ENCODE measurements at regions not wholly inside any gene's neighbourhood (a gene's known extent, or its start where the extent isn't known, plus 50 kb on each side); places are given as distances from the start of the nearest gene placed in this dataset.

DNA sequence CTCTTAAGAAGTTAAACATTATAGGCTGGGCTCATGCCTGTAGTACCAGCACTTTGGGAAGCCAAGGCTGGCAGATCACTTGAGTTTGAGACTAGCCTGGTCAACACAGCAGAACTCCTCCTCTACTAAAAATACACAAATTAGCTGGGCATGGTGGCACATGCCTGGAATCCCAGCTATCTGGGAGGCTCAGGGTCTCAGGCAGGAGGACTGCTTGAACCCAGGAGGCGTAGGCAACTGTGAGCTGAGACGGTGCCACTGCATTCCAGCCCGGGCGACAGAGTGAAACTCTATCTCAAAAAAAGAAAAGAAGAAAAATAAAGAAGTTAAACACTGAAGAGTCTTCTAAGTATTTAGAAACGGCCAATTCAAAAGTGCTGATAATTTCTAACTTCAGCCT, 164.3 kb upstream of the GALNTL6 start (continued):
- TF ChIP-seq, protein P1, sequence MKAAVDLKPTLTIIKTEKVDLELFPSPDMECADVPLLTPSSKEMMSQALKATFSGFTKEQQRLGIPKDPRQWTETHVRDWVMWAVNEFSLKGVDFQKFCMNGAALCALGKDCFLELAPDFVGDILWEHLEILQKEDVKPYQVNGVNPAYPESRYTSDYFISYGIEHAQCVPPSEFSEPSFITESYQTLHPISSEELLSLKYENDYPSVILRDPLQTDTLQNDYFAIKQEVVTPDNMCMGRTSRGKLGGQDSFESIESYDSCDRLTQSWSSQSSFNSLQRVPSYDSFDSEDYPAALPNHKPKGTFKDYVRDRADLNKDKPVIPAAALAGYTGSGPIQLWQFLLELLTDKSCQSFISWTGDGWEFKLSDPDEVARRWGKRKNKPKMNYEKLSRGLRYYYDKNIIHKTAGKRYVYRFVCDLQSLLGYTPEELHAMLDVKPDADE (IDR thresholded peaks at IDR 0.05) = no peak
- TF ChIP-seq ZNF114 (CRISPR knock-in tag; IDR thresholded peaks at IDR 0.05) (no peak), NANOG (IDR thresholded peaks at IDR 0.05; ENCODE audit: borderline replicate concordance) (no peak), EZH2phosphoT487 (IDR thresholded peaks at IDR 0.05; ENCODE audit: unreplicated experiment) (no peak), CREB1 (CRISPR knock-in tag; IDR thresholded peaks at IDR 0.05; ENCODE audit: low read depth) (no peak), ZNF331 (CRISPR knock-in tag; IDR thresholded peaks at IDR 0.05; ENCODE audit: low read depth) (no peak)
- TF ChIP-seq, protein P2, sequence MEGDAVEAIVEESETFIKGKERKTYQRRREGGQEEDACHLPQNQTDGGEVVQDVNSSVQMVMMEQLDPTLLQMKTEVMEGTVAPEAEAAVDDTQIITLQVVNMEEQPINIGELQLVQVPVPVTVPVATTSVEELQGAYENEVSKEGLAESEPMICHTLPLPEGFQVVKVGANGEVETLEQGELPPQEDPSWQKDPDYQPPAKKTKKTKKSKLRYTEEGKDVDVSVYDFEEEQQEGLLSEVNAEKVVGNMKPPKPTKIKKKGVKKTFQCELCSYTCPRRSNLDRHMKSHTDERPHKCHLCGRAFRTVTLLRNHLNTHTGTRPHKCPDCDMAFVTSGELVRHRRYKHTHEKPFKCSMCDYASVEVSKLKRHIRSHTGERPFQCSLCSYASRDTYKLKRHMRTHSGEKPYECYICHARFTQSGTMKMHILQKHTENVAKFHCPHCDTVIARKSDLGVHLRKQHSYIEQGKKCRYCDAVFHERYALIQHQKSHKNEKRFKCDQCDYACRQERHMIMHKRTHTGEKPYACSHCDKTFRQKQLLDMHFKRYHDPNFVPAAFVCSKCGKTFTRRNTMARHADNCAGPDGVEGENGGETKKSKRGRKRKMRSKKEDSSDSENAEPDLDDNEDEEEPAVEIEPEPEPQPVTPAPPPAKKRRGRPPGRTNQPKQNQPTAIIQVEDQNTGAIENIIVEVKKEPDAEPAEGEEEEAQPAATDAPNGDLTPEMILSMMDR (conservative IDR thresholded peaks at IDR 0.05; ENCODE audit: low read depth in 2 of 2) = no peak

DNA sequence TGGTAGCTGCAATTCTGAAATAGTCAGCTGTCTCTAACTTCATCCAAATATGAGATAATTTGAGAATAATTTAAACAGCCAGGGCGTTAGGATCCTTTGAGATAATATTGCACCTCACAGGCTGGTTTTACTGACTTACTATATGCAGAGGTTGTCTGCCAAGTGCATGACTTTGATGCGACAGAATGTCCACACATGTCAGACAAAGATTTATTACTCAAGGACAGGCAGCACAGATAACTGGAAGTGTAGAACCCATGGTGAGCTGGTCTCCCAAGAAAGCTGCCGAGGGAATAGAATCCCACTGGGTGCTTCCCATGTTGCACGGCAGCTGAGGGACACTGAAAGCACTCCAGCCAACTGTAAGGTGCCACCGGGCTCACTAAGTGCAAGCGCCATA, 166.2 kb upstream of the GALNTL6 start:
- H3K27ac Mint-ChIP-seq = no peak overlapping the region
- Histone ChIP-seq H2AFZ (no peak overlapping the region), H3K36me3 (ENCODE audit: insufficient read depth) (no peaks in the 10 kb centered on the region), H3K4me1 (ENCODE audit: insufficient read depth) (no peaks in the 10 kb centered on the region), H3K27ac (ENCODE audit: low read depth) (no peak overlapping the region), H3K4me3 (no peak overlapping the region), H3K27me3 (ENCODE audit: insufficient read depth) (no peaks in the 10 kb centered on the region), H3F3A (replicated peaks; ENCODE audit: low read depth) (no peaks in the 10 kb centered on the region), H3K79me2 (replicated peaks; ENCODE audit: insufficient read depth) (no peaks in the 10 kb centered on the region), H4K20me1 (replicated peaks; ENCODE audit: insufficient read depth) (no peaks in the 10 kb centered on the region), H3K9me2 (ENCODE audit: insufficient read depth) (no peaks in the 10 kb centered on the region), H3K4me2 (no peak overlapping the region)
- H3K9me3 Mint-ChIP-seq = no peaks in the 10 kb centered on the region
- no peaks in the 10 kb centered on the region for H3K36me3 Mint-ChIP-seq (ENCODE audit: low read depth)
- no peak overlapping the region for H3K4me3 Mint-ChIP-seq
- H3K4me1 Mint-ChIP-seq = peaks cover 3% of the 10 kb centered on the region; the same call in 1 of the 3 replicates
- H3K27me3 Mint-ChIP-seq (ENCODE audit: insufficient read depth, low read depth, poor library complexity) = peaks cover 2% of the 10 kb centered on the region
- no peak for ATAC-seq
- no peak for DNase-seq (ENCODE audit: low spot score)
- TF ChIP-seq NANOG (IDR thresholded peaks at IDR 0.05; ENCODE audit: borderline replicate concordance) (no peak), CREB1 (CRISPR knock-in tag; IDR thresholded peaks at IDR 0.05; ENCODE audit: low read depth) (no peak), EZH2phosphoT487 (IDR thresholded peaks at IDR 0.05; ENCODE audit: unreplicated experiment) (no peak), STAT1 (IDR thresholded peaks at IDR 0.05; ENCODE audit: unreplicated experiment) (no peak), JUNB (IDR thresholded peaks at IDR 0.05; ENCODE audit: unreplicated experiment) (no peak), ZNF114 (CRISPR knock-in tag; IDR thresholded peaks at IDR 0.05) (no peak), ZNF331 (CRISPR knock-in tag; IDR thresholded peaks at IDR 0.05; ENCODE audit: low read depth) (no peak), POLR2AphosphoS5 (IDR thresholded peaks at IDR 0.05; ENCODE audit: low read depth) (no peak), EZH2 (IDR thresholded peaks at IDR 0.05; ENCODE audit: low read depth, unreplicated experiment) (no peak)
- TF ChIP-seq, protein P1 (IDR thresholded peaks at IDR 0.05) = no peak
- TF ChIP-seq, protein P2 (conservative IDR thresholded peaks at IDR 0.05; ENCODE audit: low read depth in 2 of 2) = no peak
- TF ChIP-seq, protein P3, sequence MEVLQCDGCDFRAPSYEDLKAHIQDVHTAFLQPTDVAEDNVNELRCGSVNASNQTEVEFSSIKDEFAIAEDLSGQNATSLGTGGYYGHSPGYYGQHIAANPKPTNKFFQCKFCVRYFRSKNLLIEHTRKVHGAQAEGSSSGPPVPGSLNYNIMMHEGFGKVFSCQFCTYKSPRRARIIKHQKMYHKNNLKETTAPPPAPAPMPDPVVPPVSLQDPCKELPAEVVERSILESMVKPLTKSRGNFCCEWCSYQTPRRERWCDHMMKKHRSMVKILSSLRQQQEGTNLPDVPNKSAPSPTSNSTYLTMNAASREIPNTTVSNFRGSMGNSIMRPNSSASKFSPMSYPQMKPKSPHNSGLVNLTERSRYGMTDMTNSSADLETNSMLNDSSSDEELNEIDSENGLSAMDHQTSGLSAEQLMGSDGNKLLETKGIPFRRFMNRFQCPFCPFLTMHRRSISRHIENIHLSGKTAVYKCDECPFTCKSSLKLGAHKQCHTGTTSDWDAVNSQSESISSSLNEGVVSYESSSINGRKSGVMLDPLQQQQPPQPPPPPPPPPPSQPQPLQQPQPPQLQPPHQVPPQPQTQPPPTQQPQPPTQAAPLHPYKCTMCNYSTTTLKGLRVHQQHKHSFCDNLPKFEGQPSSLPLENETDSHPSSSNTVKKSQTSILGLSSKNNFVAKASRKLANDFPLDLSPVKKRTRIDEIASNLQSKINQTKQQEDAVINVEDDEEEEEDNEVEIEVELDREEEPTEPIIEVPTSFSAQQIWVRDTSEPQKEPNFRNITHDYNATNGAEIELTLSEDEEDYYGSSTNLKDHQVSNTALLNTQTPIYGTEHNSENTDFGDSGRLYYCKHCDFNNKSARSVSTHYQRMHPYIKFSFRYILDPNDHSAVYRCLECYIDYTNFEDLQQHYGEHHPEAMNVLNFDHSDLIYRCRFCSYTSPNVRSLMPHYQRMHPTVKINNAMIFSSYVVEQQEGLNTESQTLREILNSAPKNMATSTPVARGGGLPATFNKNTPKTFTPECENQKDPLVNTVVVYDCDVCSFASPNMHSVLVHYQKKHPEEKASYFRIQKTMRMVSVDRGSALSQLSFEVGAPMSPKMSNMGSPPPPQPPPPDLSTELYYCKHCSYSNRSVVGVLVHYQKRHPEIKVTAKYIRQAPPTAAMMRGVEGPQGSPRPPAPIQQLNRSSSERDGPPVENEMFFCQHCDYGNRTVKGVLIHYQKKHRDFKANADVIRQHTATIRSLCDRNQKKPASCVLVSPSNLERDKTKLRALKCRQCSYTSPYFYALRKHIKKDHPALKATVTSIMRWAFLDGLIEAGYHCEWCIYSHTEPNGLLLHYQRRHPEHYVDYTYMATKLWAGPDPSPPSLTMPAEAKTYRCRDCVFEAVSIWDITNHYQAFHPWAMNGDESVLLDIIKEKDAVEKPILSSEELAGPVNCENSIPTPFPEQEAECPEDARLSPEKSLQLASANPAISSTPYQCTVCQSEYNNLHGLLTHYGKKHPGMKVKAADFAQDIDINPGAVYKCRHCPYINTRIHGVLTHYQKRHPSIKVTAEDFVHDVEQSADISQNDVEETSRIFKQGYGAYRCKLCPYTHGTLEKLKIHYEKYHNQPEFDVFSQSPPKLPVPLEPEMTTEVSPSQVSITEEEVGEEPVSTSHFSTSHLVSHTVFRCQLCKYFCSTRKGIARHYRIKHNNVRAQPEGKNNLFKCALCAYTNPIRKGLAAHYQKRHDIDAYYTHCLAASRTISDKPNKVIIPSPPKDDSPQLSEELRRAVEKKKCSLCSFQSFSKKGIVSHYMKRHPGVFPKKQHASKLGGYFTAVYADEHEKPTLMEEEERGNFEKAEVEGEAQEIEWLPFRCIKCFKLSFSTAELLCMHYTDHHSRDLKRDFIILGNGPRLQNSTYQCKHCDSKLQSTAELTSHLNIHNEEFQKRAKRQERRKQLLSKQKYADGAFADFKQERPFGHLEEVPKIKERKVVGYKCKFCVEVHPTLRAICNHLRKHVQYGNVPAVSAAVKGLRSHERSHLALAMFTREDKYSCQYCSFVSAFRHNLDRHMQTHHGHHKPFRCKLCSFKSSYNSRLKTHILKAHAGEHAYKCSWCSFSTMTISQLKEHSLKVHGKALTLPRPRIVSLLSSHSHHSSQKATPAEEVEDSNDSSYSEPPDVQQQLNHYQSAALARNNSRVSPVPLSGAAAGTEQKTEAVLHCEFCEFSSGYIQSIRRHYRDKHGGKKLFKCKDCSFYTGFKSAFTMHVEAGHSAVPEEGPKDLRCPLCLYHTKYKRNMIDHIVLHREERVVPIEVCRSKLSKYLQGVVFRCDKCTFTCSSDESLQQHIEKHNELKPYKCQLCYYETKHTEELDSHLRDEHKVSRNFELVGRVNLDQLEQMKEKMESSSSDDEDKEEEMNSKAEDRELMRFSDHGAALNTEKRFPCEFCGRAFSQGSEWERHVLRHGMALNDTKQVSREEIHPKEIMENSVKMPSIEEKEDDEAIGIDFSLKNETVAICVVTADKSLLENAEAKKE (CRISPR knock-in tag; IDR thresholded peaks at IDR 0.05) = no peak

Data from GM23338 (cell line).